ENCODE measurements at regions not wholly inside any gene's neighbourhood (a gene's known extent, or its start where the extent isn't known, plus 50 kb on each side); places are given as distances from the start of the nearest gene placed in this dataset.

- no peak for DNase-seq (ENCODE audit: low read depth)
- no peak overlapping the region for H3K4me3 ChIP-seq (ENCODE audit: low read length)
- TF ChIP-seq, protein P1, sequence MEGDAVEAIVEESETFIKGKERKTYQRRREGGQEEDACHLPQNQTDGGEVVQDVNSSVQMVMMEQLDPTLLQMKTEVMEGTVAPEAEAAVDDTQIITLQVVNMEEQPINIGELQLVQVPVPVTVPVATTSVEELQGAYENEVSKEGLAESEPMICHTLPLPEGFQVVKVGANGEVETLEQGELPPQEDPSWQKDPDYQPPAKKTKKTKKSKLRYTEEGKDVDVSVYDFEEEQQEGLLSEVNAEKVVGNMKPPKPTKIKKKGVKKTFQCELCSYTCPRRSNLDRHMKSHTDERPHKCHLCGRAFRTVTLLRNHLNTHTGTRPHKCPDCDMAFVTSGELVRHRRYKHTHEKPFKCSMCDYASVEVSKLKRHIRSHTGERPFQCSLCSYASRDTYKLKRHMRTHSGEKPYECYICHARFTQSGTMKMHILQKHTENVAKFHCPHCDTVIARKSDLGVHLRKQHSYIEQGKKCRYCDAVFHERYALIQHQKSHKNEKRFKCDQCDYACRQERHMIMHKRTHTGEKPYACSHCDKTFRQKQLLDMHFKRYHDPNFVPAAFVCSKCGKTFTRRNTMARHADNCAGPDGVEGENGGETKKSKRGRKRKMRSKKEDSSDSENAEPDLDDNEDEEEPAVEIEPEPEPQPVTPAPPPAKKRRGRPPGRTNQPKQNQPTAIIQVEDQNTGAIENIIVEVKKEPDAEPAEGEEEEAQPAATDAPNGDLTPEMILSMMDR (conservative IDR thresholded peaks at IDR 0.05; ENCODE audit: low read length), result no peak
Observed at GRCh38 chr9:107597743-107598217, 108.2 kb upstream of the KLF4 start.

DNA sequence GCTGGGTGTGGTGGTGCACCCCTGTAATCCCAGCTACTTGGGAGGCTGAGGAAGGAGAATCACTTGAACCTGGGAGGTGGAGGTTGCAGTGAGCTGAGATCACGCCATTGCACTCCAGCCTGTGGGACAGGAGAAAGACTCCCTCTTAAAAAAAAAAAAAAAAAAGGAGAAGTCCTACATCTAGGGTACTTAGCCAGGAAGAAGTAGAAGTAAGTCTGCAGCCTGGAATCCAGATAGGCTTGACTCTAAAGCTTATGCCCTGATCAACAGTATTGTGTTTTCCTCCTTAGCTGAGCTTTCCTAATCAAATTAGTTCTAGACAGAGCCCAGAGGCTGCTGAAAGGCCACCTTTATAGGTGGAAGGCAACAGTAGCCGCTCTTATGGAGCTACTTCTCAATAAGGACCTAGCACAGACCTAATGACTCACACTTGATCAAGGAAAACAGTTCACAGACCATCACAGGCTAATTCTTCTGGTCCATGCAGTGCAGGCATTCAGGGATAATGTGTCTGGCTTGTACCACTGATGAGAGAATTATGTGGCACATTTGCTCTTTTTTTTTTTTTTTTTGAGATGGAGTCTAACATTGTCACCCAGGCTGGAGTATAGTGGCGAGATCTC is 105.5 kb upstream of the KLF4 start:
- TF ChIP-seq, protein P1 (conservative IDR thresholded peaks at IDR 0.05; ENCODE audit: low read length), result no peak
- no peak overlapping the region for H3K4me3 ChIP-seq (ENCODE audit: low read length)
- DNase-seq (ENCODE audit: low read depth), result no peak

GRCh38 chr9:107593224-107593870 is 103.8 kb upstream of the KLF4 start:
- TF ChIP-seq, protein P1 (conservative IDR thresholded peaks at IDR 0.05; ENCODE audit: low read length), result no peak
- H3K4me3 ChIP-seq (ENCODE audit: low read length), result no peak overlapping the region
- DNase-seq (ENCODE audit: low read depth), result no peak

DNA sequence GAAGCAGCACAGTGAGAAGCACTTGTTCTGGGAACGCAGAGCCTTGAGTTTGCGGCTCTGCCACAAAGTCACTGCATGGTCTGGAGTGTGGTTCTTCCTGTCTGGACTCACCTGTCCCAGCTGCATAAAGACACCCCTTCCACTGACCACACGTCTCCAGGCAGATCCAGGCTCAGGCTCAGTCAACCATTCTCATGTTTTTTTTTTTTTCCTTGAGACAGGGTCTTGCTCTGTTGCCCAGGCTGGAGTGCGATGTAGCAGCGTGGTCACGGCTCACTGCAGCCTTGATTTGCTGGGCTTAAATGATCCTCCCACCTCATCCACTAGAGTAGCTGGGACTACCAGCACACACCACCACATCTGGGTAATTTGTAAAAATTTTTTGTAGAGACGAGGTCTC is 102.9 kb upstream of the KLF4 start:
- TF ChIP-seq, protein P1 (conservative IDR thresholded peaks at IDR 0.05; ENCODE audit: low read length), result no peak
- no peak for DNase-seq (ENCODE audit: low read depth)
- no peak overlapping the region for H3K4me3 ChIP-seq (ENCODE audit: low read length)

- TF ChIP-seq, protein P1 (conservative IDR thresholded peaks at IDR 0.05; ENCODE audit: low read length), result no peak
- no peak for DNase-seq (ENCODE audit: low read depth)
- no peak overlapping the region for H3K4me3 ChIP-seq (ENCODE audit: low read length)
Observed at GRCh38 chr9:107591781-107592180, 102.2 kb upstream of the KLF4 start.

GRCh38 chr9:107588393-107588792 is 98.8 kb upstream of the KLF4 start:
- H3K4me3 ChIP-seq (ENCODE audit: low read length), result no peak overlapping the region
- TF ChIP-seq, protein P1 (conservative IDR thresholded peaks at IDR 0.05; ENCODE audit: low read length), result no peak
- DNase-seq (ENCODE audit: low read depth), result no peak

Measured in AG10803 (cell line).